Right renal pelvis (tissue), 4 donors: ENCODE measurements at regions not wholly inside any gene's neighbourhood (a gene's known extent, or its start where the extent isn't known, plus 50 kb on each side); places are given as distances from the start of the nearest gene placed in this dataset.
"Not testable (repeated sequence)": the region's sequence is repeated elsewhere in the genome, so short reads cannot be mapped to it uniquely, and the experiment has no call there.

Experiments used
- DNase-seq, 4 donors: peaks; one replicate each; pipeline ENCODE4 v3.0.0-alpha.2; 2013; ENCODE audit warnings: low read depth in 4 of 4, low spot score in 3 of 4, missing footprints in 1 of 4

DNA sequence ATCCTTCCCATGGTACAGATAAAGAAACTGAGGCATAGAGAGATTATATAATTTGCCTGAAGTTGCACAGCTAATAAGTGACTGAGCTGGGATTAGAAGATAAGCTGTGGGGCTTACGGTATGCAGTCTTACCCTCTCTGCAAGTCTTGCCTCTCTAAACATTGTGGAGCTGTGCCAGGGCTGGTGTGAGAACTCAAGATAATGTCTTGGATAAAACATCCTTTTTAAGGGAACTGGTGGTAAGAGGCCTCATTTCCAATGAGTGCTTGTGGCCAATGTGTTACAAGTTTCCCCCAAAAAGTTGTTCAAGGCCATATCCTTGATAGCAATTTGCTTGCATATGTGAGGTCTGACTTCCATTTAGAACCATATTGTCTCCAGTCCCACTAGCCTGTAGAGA is 84.3 kb upstream of the ETAA1 start:
- DNase-seq: no peak

DNA sequence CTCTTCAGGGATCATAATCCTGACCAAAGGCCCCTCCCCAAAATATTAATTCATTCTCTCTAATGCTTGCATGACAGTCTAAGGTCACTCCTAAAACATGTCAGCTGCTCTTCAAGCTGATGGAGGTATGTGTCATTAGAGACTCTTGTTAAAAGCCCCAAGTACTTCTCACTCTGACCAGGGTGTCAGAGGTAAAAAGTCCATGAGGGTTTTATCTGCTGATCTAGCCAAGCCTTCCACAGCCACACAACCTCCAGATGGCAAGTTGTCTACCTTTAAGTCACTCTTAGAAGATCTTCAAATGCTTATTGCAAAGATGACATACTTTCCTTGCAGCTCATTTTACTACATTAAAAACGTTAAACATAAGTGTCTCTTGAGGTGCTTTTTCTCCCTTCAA is 83.6 kb upstream of the ETAA1 start:
- no peak for DNase-seq

DNA sequence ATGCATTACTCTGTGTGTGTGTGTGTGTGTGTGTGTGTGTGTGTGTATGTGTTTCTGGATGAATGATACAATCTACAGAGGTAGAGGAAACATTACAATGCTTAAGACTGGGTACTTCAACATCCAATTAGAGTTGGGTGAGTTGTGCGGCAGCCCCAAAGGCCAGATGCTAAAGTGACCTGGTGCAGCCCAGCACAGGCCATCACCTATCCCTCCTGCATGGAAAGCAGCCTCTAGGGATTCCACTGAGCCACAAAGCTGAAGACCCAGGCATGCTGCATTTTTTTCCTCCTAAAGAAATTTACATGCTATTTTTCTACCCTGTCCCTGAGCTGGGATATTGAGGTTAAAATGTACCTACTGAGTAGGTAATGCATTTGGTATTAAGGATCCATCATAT is 79.1 kb upstream of the ETAA1 start:
- DNase-seq: no peak

DNA sequence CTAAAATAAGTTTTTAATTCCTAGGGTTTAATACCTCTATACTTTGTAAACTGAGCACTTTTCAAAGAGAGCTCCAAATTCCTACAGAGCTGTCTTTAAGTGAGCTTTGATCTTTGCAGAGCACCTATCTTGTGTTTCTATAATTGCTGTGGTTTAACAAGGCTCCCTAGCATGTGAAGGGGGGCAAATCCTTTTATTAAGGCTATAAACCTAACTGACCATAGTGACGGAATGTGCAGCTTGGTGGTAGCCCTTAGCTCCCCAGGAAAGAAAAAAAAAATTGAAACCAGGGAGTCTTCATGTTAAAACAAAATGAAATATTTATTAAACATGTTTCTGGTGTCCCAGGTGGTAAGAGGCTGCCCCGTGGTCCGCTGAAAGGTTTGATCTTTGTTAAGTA is 78.6 kb upstream of the ETAA1 start:
- no peak for DNase-seq

DNA sequence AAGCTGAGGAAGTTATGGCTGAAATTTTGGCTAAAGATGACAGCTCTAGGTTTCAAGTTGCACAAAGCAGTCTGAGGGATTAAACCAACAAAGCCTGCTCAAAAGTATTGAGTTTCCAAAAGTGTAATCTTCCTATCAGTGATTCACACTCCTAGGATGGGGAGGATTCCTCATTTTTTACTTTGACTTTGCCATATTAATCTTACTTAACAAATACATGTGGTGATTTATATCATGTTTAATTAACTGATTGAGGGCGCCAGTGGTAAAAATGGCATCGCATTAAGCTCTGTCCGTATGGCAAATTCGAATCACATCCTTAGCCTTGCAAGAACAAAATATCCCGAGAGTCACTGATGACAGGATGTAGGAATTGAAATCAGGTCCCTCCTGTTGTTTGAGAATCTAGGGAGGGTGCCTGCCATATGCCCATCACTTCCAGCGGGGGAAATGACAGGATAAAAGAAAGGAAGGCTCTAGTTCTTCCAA is 78.1 kb upstream of the ETAA1 start:
- peak in 1 of 4 donors; percentile 37 for DNase-seq

DNA sequence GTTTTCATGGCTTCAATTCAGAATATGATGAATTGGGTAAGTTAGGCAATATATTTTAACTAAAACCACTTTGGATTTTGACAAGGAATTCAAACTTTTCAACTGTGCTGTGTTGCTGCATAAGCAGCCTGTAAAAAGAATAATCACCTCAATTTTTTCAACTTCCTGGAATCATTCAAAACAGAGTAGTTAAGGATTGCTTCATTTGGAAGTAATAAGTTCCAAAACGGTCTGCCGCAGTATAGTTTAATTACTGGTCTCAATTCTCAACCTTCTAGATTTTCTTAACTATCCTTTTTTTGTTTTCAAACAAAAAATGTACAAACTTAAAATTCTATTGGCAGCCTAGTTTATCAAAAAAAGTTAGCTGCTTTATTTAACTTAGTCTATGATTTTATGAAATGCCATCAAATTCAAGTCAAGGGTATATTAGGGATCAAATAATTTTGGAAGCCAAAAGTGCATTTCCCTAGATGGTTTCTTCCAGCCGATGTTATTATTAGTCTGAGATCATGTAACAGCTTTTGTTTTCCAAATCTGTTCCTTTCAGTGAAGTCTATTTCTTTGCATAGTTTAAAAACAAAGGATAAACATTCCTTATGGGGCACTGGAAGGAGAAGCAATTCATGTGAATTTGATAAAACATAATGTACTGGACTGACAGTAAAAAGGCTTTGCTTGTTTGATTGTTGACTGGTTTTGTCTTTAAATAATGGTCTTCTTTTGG is 76.1 kb upstream of the ETAA1 start:
- no peak for DNase-seq

DNA sequence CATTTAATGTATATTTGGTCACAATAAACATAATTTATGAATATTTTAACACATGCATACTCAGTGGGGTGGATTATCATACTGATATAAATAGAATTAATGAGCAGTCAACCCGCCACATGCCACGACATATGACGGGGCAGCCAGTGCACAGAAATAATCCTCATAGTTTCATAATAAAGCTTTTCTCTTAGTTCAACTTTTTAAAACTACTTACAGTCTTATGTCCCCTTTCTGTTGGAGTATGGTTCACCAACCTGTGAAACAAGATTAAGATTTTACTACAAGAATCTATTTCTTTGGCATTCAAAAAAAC is 75.6 kb upstream of the ETAA1 start:
- no peak for DNase-seq

DNA sequence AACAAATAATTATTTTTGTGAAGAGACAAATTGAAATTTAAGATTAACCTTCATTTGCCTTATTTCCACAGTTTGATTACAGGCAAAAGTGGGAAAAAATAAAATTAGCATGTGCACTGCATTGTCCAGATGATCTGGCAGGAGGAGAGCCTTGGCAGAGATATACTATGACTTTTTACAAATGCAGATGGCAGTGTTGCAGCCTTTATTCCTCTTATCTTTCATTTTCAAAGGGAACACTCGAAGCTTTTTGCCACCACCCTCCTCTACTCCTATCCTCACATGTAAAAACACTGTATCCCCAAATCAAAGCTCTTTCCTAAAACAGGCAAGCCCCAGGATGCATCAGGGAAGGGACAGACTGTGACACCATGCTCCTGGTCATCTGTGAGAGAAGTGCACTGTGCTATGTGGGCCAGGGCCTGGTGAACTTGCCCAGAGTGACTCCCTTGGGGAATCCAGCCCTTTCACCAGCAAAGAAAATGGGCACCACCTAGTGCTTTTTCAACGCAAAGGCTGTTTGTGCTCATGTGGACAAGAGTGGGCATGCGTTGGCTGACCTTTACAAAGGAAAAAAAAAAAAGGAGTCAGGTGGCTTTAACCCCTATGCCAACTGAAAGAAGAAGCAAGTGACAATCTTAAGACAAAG is 74.7 kb upstream of the ETAA1 start:
- peak in 1 of 4 donors; percentile 41 for DNase-seq

DNA sequence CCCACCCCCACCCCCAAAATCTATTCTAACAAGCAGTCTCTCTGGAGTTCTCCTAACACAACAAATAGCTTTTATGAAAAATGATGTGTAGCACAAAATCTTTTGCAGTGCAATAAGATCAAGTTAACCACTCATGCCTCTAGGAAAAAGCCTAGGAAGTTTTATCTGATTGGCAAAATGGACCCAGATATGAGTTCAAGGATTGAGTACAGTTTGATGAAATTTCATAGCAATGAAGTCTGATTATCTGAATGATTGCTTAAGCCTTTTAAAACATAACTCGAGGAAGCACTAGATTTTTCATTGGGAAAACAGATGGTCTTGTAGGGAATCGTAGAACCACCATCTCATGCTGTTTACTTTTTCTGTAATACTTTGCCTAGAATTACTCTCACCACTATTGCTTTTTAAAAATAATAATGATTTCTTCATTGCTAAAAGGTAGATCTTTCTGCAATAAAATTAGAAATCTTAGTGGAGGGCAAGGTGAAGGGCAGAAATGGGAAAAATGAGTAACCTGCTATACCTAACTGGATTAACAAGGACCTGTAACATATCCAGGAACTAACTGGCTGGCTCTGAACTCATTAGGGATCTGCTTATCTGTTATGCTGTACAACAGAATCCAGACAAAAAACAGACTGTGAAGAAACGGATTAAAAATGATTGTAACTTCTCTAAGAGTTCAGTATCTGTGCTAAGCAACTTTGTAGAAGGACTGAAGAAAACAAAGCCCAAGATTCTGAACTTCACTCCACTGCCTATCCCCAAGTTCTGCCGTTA is 73.7 kb upstream of the ETAA1 start:
- no peak for DNase-seq

DNA sequence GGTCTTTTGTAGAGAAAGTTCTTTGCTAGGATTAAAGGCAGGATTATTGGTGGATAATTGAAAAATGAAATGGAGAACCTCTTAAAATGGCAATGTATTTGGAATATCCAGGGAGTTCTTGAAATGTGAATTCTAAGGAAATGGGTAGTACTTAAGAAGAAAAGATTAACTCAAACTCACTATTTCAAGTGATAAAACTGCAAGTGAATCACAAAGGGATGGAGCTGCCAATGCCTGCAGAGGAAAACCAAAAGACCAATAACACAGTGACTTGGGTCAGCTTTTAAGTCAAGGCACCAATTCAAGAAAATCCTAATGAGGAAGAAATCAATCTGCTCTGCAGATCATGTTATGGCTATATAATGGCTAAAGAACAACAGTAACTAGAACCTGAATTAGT is 67.6 kb upstream of the ETAA1 start:
- DNase-seq: no peak

DNA sequence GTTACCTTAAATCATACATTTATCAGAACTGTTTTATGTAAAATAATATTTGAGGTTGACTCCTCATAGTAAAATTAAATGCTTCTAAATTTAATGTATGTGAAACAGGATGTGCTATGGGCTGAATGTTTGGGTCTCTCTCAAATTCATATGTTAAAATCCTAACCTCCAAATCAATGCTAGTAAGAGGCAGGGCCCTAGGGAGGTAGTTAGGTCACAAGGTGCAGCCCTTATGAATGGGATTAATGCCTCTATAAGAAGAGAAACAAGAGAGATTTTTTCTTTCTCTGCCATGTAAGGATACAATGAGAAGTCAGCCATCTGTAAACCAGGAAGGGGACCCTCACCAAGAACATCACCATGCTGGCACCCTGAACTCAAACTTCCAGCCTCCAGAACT is 67.2 kb upstream of the ETAA1 start:
- DNase-seq: no peak

DNA sequence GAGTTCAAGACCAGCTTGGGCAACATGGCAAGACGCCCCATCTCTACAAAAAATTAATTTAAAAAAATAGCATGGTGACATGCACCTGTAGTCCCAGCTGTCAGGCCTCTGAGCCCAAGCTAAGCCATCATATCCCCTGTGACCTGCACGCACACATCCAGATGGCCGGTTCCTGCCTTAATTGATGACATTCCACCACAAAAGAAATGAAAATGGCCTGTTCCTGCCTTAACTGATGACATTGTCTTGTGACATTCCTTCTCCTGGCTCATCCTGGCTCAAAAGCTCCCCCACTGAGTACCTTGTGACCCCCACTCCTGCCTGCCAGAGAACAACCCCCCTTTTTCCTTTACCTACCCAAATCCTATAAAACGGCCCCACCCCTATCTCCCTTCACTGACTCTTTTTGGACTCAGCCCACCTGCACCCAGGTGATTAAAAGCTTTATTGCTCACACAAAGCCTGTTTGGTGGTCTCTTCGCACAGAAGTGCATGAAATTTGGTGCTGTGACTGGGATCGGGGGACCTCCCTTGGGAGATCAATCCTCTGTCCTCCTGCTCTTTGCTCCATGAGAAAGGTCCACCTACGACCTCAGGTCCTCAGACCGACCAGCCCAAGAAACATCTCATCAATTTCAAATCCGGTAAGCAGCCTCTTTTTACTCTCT is 65.6 kb upstream of the ETAA1 start:
- not testable (repeated sequence) for DNase-seq

DNA sequence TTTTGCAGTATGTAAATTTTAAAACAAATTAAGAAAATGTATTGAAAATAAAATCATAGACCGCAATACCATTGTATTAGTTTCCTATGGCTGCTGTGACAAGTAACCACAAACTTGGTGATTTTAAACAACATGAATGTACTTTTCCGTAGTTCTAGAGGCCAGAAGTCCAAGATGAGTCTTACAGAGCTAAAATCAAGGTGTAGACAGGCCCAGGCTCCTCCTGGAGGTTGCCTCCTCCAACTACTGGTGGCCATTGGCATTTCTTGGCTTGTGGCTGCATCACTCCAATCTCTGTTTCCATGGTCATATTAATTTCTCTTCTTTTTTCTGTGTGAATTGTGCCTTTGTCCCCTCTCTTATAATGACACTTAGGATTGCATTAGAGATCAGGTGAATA is 59.2 kb upstream of the ETAA1 start:
- no peak for DNase-seq

DNA sequence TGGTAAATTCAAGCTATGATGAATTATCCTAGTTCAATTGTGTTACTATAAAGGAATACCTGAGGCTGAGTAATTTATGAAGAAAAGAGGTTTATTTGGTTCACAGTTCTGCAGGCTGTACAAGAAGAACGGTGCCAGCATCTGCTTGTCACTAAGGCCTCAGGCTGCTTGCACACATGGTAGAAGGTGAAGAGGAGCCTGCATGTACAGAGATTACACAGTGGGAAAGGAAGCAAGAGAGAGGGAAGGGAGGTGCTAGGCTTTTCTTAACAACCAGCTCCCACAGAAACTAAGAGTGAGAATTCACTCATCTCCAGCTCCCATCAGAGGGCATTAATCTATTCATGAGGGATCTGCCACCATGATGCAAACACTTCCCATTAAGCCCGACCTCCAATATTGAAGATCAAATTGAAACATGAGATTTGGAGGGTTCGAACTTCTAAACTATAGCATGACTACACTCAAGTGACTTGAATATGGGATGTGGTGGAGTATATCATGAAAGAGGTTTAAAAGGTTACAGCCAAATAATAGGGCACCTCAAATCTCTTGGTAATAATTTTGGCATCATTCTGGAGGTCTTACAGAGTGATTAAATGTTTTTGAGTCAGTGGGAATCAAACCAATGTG is 58.4 kb upstream of the ETAA1 start:
- no peak for DNase-seq

DNA sequence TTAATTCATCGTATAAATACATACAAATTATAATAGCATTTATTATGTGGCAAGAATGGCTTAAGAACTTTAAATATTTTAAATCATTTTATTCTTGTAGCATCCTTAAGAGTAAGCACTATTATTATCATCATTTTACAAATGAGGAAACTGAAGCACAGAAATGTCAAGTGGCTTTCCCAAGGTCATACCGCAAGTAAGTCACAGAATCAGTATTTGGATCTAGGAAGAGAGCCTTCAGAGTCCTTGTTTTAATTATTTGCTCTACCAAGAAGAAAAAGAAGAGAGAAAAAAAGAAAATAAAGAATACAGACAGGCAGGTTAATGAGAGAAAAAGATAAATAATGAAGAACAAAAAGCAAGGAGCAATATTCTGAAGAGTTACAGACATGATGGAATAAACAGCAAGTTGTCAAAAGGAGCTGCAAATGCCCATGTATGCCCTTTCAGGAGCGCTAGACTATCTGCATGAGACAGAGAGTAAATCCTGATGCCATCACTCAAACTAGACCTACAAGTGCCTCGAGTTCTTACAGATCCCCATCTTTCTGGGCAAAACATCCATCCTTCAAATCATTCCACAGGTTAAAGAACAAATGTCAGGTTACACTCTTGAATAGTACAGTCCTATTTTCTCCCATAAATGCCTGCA is 57.8 kb upstream of the ETAA1 start:
- DNase-seq: no peak

DNA sequence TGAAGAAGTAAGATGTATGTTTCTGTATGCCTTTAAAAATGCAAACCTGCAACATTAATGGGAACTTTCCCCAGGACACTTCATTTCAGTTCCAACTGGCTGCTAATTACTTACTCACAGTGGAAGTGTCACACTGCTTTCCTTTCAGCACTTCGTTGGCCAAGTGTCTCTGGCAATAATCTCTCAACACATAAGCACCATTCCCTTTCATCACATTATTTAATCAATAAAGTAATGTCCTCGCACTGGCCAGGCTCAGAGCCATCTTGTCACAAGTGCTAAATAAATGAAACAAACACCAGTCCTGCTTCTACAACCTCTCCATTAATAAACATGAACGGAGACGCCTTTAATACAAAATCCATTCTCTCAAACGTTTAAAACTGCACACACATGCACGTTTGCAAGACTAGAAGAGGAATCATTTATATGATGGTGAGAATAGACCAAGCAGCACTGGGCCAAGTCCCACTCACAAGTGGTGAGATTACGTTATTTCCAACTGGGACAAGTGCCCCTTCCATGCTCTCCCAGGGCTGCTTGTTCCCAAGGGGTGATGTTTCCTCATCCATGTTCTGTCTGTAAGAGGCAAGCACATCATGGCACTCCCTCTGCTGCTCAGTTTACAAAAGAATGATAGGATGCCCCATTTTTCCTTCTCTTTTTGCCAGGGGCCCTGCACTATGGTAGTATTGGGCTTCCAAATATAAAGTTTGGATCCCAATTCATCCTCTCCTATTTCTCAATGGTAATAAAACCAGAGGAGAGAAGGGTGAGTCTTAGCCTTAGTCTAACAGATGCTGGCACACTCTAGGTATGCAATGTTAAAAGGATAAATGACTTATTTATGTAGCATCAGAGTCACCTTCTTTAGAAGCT is 56.8 kb upstream of the ETAA1 start:
- no peak for DNase-seq

DNA sequence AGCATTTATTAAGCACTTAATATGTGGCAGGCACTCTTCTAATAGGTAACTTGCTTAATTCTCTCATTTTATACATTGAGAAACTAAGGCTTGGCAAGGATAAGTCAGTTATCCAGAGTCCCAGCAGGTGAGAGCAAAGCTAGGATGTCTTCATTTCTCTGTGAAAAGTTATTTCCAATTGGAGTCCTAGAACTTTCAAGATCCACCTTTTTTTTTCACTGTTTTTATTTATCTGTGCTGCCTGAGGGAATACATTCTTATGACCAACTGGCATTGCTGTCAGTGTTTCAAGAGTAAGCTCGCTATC is 56.2 kb upstream of the ETAA1 start:
- DNase-seq: no peak

DNA sequence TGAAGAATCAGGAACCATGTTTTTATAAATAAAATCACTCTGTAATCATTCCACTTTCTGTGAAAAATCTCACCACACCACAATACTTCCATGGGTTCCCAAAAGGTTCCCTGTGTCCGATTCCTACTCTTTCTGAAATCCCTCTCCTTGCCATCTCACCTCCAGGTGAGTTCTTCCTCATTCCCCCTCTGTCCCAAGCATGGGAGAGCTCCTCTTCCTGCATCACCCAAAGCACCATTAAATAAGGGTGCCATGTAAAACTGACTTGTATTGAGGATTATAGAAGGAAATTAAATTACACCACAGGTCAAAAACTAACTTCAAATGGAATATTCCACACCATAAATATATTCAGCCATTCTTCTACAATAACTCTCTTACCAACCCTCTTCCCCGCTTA is 55.8 kb upstream of the ETAA1 start:
- no peak for DNase-seq

DNA sequence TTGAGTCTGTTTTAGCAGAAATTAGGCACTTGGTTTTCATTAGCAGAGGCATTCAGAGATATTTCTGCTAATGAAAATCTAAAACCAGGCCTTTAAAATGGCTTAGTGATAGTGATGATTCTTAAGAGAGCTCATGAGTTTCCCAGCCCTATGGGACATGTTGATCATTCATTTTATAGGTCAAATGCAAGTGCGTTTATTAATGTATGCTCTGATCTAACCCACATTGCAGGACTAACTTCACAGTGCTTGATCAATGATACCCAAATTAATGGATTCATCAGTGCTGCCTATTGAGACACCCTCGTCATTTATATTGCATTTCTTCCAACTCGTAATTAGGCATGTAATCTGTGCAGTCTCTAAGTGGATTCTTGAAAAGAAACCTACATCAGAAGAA is 54.7 kb upstream of the ETAA1 start:
- no peak for DNase-seq
